Ectodermal cell (in vitro differentiated cells): ENCODE measurements at regions not wholly inside any gene's neighbourhood (a gene's known extent, or its start where the extent isn't known, plus 50 kb on each side); places are given as distances from the start of the nearest gene placed in this dataset.
"Not testable (repeated sequence)": the region's sequence is repeated elsewhere in the genome, so short reads cannot be mapped to it uniquely, and the experiment has no call there.

Experiments used
- H3K27ac ChIP-seq: 2 replicates; pipeline ENCODE4 v1.7.0; 2013; ENCODE audit warnings: mild to moderate bottlenecking, low read depth, low read length; ENCODE audit not compliant: insufficient read depth, poor library complexity, severe bottlenecking
- H3K27me3 ChIP-seq: 2 replicates; pipeline ENCODE4 v1.7.0; 2013; ENCODE audit warnings: mild to moderate bottlenecking, low read length; ENCODE audit not compliant: insufficient read depth, control insufficient read depth, poor library complexity, severe bottlenecking
- H3K36me3 ChIP-seq: one replicate; pipeline ENCODE4 v1.7.0; 2013; ENCODE audit warnings: low read length; ENCODE audit not compliant: control insufficient read depth, insufficient read depth
- H3K4me1 ChIP-seq: one replicate; pipeline ENCODE4 v1.7.0; 2013; ENCODE audit warnings: low read length; ENCODE audit not compliant: control insufficient read depth, insufficient read depth
- H3K4me3 ChIP-seq: 2 replicates; pipeline ENCODE4 v1.7.0; 2013; ENCODE audit warnings: low read depth, low read length, control low read depth; ENCODE audit not compliant: insufficient read depth
- H3K9me3 ChIP-seq: 2 replicates; pipeline ENCODE4 v1.7.0; 2013; ENCODE audit warnings: mild to moderate bottlenecking, low read length, moderate library complexity; ENCODE audit not compliant: control insufficient read depth
- WGBS, 2 experiments: methylation state at CpG; one replicate each; pipeline ENCODE4 v1.1.7; 2013; ENCODE audit warnings: missing lambda C conversion rate in 2 of 2; 5-methylcytosine and 5-hydroxymethylcytosine counted together

DNA sequence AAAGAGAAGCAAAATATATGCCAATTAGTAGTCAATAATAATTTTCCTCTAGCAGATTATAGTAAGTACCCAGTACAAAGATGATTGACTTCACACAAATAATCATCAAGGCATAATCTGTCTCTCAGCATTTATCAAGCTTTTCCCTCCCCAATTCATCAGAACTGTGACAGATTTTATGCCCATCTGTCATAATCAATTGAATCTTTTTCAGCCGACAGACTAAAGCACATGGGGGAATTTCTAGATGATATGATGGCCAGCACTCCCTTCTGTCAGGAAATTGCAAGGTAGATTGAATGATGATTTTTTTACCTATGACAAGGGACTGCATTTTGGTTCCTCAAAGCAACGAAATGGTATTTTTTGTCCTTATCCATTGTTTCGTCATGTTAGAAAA lies 227.1 kb upstream of the CYLC2 start:
- H3K36me3 ChIP-seq, result no peaks in the 10 kb centered on the region
- H3K27ac ChIP-seq, result no peak overlapping the region
- peaks cover 6% of the 10 kb centered on the region for H3K9me3 ChIP-seq
- H3K27me3 ChIP-seq, result no peaks in the 10 kb centered on the region
- no peak overlapping the region for H3K4me3 ChIP-seq
- H3K4me1 ChIP-seq, result no peaks in the 10 kb centered on the region
- WGBS, 2 experiments, result 66 to 100% methylated on average over 1 to 2 of the region's 3 CpGs

DNA sequence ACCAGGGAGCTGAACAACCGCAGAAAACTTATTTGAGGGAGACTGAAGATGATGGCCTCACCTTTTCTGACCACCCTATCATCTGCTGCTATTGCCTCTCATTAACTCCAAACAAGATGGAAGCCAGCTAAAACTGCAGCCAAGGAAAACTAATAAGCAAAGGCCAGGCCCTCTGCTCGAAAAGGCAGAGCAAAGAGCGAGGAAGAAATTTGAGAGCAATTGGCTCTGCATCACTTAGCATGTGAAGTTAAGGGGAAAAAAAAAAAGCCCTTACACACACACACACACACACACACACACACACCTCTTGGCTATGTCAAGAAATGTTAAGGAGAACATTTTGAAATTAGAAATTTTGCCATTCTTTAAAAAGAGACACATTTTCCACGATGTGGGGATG lies 228.1 kb upstream of the CYLC2 start:
- no peaks in the 10 kb centered on the region for H3K4me1 ChIP-seq
- H3K27ac ChIP-seq, result no peak overlapping the region
- 75 to 80% methylated on average over 3 to 4 of the region's 4 CpGs for WGBS, 2 experiments
- peaks cover 6% of the 10 kb centered on the region for H3K9me3 ChIP-seq
- H3K36me3 ChIP-seq, result no peaks in the 10 kb centered on the region
- H3K4me3 ChIP-seq, result no peak overlapping the region
- no peaks in the 10 kb centered on the region for H3K27me3 ChIP-seq

DNA sequence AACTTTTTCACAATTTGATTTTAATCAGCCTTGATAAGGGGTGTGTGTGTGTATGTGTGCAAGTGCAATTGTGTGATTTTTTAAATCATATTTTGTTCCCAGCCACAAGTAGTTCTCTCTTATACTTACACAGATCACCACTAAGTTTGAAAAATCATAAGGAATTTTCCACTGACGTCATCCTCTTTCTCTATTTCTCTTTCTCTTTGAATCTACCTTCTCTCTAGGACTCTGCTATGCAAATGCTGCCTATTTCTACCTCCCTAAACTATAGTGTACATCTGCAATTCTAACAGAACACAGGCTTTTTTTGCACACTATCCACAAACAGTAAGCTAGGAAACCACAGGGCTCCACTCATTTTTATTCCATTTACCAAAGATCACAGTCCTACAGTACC lies 254.6 kb upstream of the CYLC2 start:
- Histone ChIP-seq H3K36me3 (no peaks in the 10 kb centered on the region), H3K4me1 (no peaks in the 10 kb centered on the region), H3K27ac (no peak overlapping the region), H3K4me3 (no peak overlapping the region), H3K9me3 (no peaks in the 10 kb centered on the region), H3K27me3 (no peaks in the 10 kb centered on the region)
- 74 to 79% methylated on average over 1 of the region's 1 CpG for WGBS, 2 experiments

GRCh38 chr9:102728946-102729345 lies 266.2 kb upstream of the CYLC2 start:
- Histone ChIP-seq H3K36me3 (no peaks in the 10 kb centered on the region), H3K27ac (no peak overlapping the region), H3K9me3 (no peaks in the 10 kb centered on the region), H3K4me3 (no peak overlapping the region), H3K27me3 (no peaks in the 10 kb centered on the region), H3K4me1 (no peaks in the 10 kb centered on the region)
- 88% methylated on average over 6 of the region's 6 CpGs for WGBS, 2 experiments

DNA sequence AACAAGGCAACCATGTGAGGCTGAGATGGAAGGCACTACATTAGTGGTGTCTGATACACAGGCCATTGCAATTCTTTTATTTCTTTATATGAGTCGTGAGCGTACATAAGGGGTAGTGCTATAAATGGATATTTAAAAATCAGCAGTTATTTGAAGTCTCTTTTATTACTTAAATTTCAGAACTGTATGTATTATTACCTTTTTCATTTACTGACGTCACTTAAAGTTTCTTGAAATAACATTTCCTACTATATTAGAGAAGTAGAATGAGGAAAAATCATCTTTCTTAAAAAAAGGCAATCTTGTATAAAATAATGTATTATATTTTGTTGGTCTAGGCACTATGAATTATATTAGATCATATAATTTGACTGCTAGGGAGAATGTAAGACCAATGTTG lies 280.9 kb upstream of the CYLC2 start:
- Histone ChIP-seq H3K4me3 (no peak overlapping the region), H3K36me3 (no peaks in the 10 kb centered on the region), H3K27me3 (no peaks in the 10 kb centered on the region), H3K9me3 (no peaks in the 10 kb centered on the region), H3K4me1 (no peaks in the 10 kb centered on the region), H3K27ac (no peak overlapping the region)
- 100% methylated on average over 2 of the region's 3 CpGs; no CpG with 5 or more reads in 1 of the 2 experiments for WGBS, 2 experiments

DNA sequence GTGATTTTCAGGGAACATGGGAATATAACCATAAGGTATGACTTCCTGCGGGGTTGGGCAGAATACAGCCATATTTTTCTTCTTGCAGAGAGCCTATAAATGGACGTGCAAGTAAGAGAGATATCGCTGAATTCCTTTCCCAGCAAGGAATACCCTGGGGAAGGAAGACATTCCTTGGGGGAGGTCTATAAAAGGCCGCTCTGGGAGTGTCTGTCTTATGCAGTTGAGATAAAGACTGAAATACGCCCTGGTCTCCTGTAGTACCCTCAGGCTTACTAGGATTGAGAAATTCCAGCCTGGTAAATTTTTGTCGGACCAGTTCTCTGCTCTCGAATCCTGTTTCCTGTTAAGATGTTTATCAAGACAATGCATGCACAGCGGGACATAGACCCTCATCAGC lies 282.2 kb upstream of the CYLC2 start:
- H3K36me3 ChIP-seq, H3K27me3 ChIP-seq, H3K4me3 ChIP-seq, H3K9me3 ChIP-seq, H3K27ac ChIP-seq, H3K4me1 ChIP-seq: not testable (repeated sequence)
- 81 to 86% methylated on average over 8 of the region's 8 CpGs for WGBS, 2 experiments

DNA sequence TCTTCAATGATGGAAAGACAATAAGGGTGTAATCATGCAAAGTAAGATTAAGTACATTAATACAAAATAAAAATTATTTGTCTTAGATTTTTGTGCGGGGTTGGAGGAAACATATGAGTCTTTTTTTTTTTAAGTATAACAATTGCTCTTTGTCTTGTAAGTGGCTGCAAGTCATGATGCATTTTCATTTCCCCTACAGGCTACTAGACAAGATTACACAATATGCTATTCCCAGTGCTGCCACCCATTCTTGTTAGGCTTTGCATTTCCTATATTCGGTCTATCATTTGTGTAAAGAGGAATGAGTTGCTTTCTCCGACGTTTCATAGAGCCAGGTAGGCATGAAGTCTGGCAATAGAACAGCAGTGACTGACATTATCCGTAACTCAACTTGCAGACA lies 294.2 kb upstream of the CYLC2 start:
- H3K27me3 ChIP-seq, result no peaks in the 10 kb centered on the region
- 80 to 81% methylated on average over 4 of the region's 5 CpGs for WGBS, 2 experiments
- no peaks in the 10 kb centered on the region for H3K36me3 ChIP-seq

DNA sequence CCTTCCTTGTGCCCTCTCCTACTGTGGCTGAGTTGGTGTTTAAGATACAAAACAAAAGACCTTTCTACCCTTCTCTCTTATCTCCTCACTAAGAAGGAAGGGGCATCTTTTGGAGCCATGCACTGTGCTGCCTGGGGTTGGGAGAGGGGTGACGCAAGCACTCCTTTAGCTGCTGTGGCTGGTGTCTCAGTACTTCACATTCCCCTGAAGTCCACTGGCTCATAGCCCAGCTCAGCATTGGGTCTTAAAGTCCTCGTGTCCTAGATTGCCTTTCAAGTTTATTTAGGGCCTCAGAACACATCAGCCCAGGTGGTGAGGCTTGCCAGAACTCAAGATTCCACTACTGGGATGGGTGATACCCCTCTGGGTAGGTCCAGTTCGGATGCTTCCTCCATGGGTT lies 325.9 kb upstream of the CYLC2 start:
- 76 to 78% methylated on average over 3 of the region's 3 CpGs for WGBS, 2 experiments
- Histone ChIP-seq H3K27me3 (no peaks in the 10 kb centered on the region), H3K27ac (no peak overlapping the region), H3K9me3 (peaks cover 5% of the 10 kb centered on the region), H3K4me1 (no peaks in the 10 kb centered on the region), H3K4me3 (no peak overlapping the region), H3K36me3 (no peaks in the 10 kb centered on the region)

More for the DNA sequence above, 294.2 kb upstream of the CYLC2 start:
- Histone ChIP-seq H3K9me3 (no peaks in the 10 kb centered on the region), H3K27ac (no peak overlapping the region), H3K4me3 (no peak overlapping the region), H3K4me1 (no peaks in the 10 kb centered on the region)

DNA sequence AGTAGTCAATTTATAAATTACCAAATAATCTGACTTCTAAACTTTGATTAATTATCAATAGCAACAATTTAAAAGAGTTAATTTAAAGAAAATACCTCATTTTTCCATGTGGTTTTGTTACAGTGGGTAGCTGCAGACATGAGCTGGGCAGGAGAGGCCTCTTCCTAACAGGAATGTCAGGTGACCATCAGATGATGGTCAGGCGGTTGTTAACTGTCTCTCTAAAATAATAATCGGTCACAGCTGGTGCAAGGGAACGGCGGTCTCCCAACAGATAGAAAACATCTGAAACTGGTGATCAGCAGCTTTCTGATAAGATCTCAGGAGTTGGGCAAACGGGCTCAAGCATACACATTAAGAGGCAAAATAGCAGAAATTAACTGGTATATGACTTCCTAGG lies 342.7 kb upstream of the CYLC2 start:
- Histone ChIP-seq H3K4me1 (no peaks in the 10 kb centered on the region), H3K36me3 (no peaks in the 10 kb centered on the region), H3K4me3 (no peak overlapping the region), H3K9me3 (no peaks in the 10 kb centered on the region), H3K27ac (no peak overlapping the region), H3K27me3 (no peaks in the 10 kb centered on the region)
- WGBS, 2 experiments, result 81 to 83% methylated on average over 5 of the region's 5 CpGs

DNA sequence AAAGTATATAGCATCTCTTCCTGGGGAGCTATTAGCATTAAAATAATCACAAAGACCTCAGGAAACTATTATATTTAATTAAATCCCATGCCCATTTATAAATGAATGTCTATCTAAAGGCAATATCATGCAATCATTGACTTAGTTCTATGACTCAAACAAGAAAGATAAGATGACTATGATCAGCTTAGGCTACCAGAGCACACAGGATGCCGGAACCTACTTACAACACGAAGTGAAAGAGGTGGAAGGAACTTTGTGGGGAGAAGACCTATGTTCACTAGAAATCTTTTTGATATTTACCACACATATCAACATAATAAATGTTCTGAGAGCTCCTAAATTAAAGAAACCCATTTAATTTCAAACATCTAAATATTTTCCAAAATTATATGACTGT lies 344.2 kb upstream of the CYLC2 start:
- Histone ChIP-seq H3K27ac (no peak overlapping the region), H3K27me3 (no peaks in the 10 kb centered on the region), H3K4me3 (no peak overlapping the region), H3K36me3 (no peaks in the 10 kb centered on the region), H3K4me1 (no peaks in the 10 kb centered on the region), H3K9me3 (no peaks in the 10 kb centered on the region)
- WGBS, 2 experiments, result 80% methylated on average over 2 of the region's 2 CpGs; no CpG with 5 or more reads in 1 of the 2 experiments

DNA sequence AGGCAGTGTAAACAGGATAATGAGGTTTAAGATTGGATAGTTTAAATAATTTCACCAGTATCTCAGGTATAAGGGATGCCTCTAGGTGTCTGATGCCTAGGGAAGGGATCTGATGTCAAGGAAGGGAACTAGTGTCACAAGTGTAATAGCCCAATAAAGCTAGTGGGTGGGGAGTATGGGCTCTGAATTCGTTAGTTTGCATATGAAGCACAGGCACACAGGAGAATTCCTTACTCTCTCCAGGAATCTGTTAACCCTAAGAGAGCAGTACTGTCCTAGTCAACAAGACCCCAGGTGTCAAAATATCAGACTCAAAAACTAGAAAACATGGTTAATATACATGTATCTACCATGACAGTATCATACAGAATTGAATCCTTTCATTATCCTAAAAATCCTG lies 352.5 kb upstream of the CYLC2 start:
- WGBS, 2 experiments, result 0 to 28% methylated on average over 1 of the region's 1 CpG
- Histone ChIP-seq H3K27me3 (no peaks in the 10 kb centered on the region), H3K4me1 (no peaks in the 10 kb centered on the region), H3K4me3 (no peak overlapping the region), H3K36me3 (no peaks in the 10 kb centered on the region), H3K9me3 (peaks cover 2% of the 10 kb centered on the region), H3K27ac (no peak overlapping the region)
